Esophagus (tissue), 2 donors: ENCODE measurements at regions not wholly inside any gene's neighbourhood (a gene's known extent, or its start where the extent isn't known, plus 50 kb on each side); places are given as distances from the start of the nearest gene placed in this dataset.
"Not testable (repeated sequence)": the region's sequence is repeated elsewhere in the genome, so short reads cannot be mapped to it uniquely, and the experiment has no call there.

Source experiments
- H3K27ac ChIP-seq, 2 donors: one replicate each; pipeline ENCODE4 v1.5.1; 2013; ENCODE audit warnings: low read depth in 2 of 2, mild to moderate bottlenecking in 2 of 2, inconsistent platforms in 1 of 2, low read length in 1 of 2, moderate library complexity in 1 of 2
- H3K27me3 ChIP-seq, 2 donors: one replicate each; pipeline ENCODE4 v1.6.1; 2013; ENCODE audit warnings: low read length in 2 of 2, control low read depth in 1 of 2, mild to moderate bottlenecking in 1 of 2; ENCODE audit not compliant: insufficient read depth in 2 of 2, control insufficient read depth in 1 of 2
- H3K36me3 ChIP-seq, 2 donors: one replicate each; pipeline ENCODE4 v1.6.1; 2013; ENCODE audit warnings: low read length in 1 of 2; ENCODE audit not compliant: control insufficient read depth in 2 of 2, insufficient read depth in 2 of 2
- H3K4me1 ChIP-seq, 2 donors: one replicate each; pipeline ENCODE4 v1.6.1; 2013; ENCODE audit warnings: low read length in 1 of 2; ENCODE audit not compliant: control insufficient read depth in 2 of 2, insufficient read depth in 2 of 2
- H3K4me3 ChIP-seq, 2 donors: one replicate each; pipeline ENCODE4 v1.5.1; 2013; ENCODE audit warnings: low read length in 2 of 2, mild to moderate bottlenecking in 2 of 2, low read depth in 1 of 2, moderate library complexity in 1 of 2
- H3K9me3 ChIP-seq, 2 donors: one replicate each; pipeline ENCODE4 v1.6.1; 2013; ENCODE audit warnings: mild to moderate bottlenecking in 2 of 2, low read depth in 1 of 2, low read length in 1 of 2, moderate library complexity in 1 of 2; ENCODE audit not compliant: control insufficient read depth in 2 of 2, insufficient read depth in 1 of 2
- WGBS, 2 donors: extraction: QIAGEN DNeasy Blood & Tissue Kit; methylation state at CpG; one replicate each; pipeline ENCODE4 v1.1.7; 2013; 5-methylcytosine and 5-hydroxymethylcytosine counted together
- donor health status: healthy with polysubstance abuse.
- donor health status: Bipolar disorder and iron deficiency.

- 74 to 82% methylated on average over 3 of the region's 3 CpGs for whole genome bisulfite sequencing, 2 donors
- Histone ChIP-seq H3K4me1 (no peaks in the 10 kb centered on the region), H3K27ac (no peak overlapping the region), H3K27me3 (peaks cover 0 to 3% of the 10 kb centered on the region in 2 donors), H3K36me3 (no peaks in the 10 kb centered on the region), H3K9me3 (no peaks in the 10 kb centered on the region), H3K4me3 (no peak overlapping the region)
Measured at GRCh38 chr11:89545691-89546090, 54.5 kb upstream of the NOX4 start.

- not testable (repeated sequence) for H3K27ac ChIP-seq, H3K4me1 ChIP-seq, H3K9me3 ChIP-seq, H3K4me3 ChIP-seq, H3K27me3 ChIP-seq, H3K36me3 ChIP-seq
- WGBS, 2 donors = 59 to 74% methylated on average over 1 of the region's 1 CpG
Measured at GRCh38 chr11:89555781-89556180, 64.6 kb upstream of the NOX4 start.

GRCh38 chr11:89556731-89557707 lies 65.8 kb upstream of the NOX4 start:
- WGBS, 2 donors = 20 to 25% methylated on average over 3 of the region's 3 CpGs
- H3K27me3 ChIP-seq = not testable (repeated sequence)
- H3K27ac ChIP-seq = peak overlapping the region in 1 of 2 donors; percentile 25

GRCh38 chr11:89560598-89560997 lies 69.4 kb upstream of the NOX4 start:
- not testable (repeated sequence) for H3K9me3 ChIP-seq, H3K27ac ChIP-seq, H3K4me3 ChIP-seq, H3K4me1 ChIP-seq, H3K36me3 ChIP-seq, H3K27me3 ChIP-seq
- WGBS, 2 donors = 50 to 57% methylated on average over 3 of the region's 3 CpGs

More at GRCh38 chr11:89556731-89557707, 65.8 kb upstream of the NOX4 start:
- not testable (repeated sequence) for H3K9me3 ChIP-seq, H3K4me3 ChIP-seq, H3K4me1 ChIP-seq, H3K36me3 ChIP-seq

GRCh38 chr11:89562731-89563130 lies 71.6 kb upstream of the NOX4 start:
- not testable (repeated sequence) for H3K27ac ChIP-seq, H3K4me1 ChIP-seq, H3K4me3 ChIP-seq, H3K27me3 ChIP-seq, H3K9me3 ChIP-seq, H3K36me3 ChIP-seq
- 92% methylated on average over 2 of the region's 2 CpGs for WGBS, 2 donors

GRCh38 chr11:89566972-89567371 lies 75.8 kb upstream of the NOX4 start:
- H3K36me3 ChIP-seq = no peaks in the 10 kb centered on the region
- H3K9me3 ChIP-seq = peaks cover 0 to 4% of the 10 kb centered on the region in 2 donors

GRCh38 chr11:89569387-89569786 lies 78.2 kb upstream of the NOX4 start:
- not testable (repeated sequence) for H3K9me3 ChIP-seq, H3K4me1 ChIP-seq, H3K4me3 ChIP-seq, H3K27ac ChIP-seq, H3K27me3 ChIP-seq, H3K36me3 ChIP-seq
- WGBS, 2 donors = 77 to 84% methylated on average over 5 of the region's 5 CpGs

More at GRCh38 chr11:89566972-89567371, 75.8 kb upstream of the NOX4 start:
- Histone ChIP-seq H3K27ac (no peak overlapping the region), H3K4me1 (no peaks in the 10 kb centered on the region), H3K4me3 (no peak overlapping the region), H3K27me3 (no peaks in the 10 kb centered on the region)
- WGBS, 2 donors = 87 to 91% methylated on average over 4 of the region's 4 CpGs

- H3K4me1 ChIP-seq, H3K27ac ChIP-seq, H3K4me3 ChIP-seq, H3K27me3 ChIP-seq, H3K36me3 ChIP-seq, H3K9me3 ChIP-seq: not testable (repeated sequence)
- 80 to 84% methylated on average over 2 of the region's 2 CpGs for WGBS, 2 donors
Measured at GRCh38 chr11:89571706-89572105, 80.5 kb upstream of the NOX4 start.

- not testable (repeated sequence) for H3K9me3 ChIP-seq, H3K27me3 ChIP-seq, H3K4me3 ChIP-seq, H3K27ac ChIP-seq, H3K36me3 ChIP-seq, H3K4me1 ChIP-seq
Measured at GRCh38 chr11:89575846-89576245, 84.7 kb upstream of the NOX4 start.

GRCh38 chr11:89577428-89577827 lies 86.3 kb upstream of the NOX4 start:
- not testable (repeated sequence) for H3K27me3 ChIP-seq, H3K9me3 ChIP-seq, H3K36me3 ChIP-seq, H3K4me1 ChIP-seq, H3K27ac ChIP-seq, H3K4me3 ChIP-seq
- 41 to 51% methylated on average over 1 of the region's 1 CpG for WGBS, 2 donors
